HAP-1 (cell line): ENCODE measurements at regions not wholly inside any gene's neighbourhood (a gene's known extent, or its start where the extent isn't known, plus 50 kb on each side); places are given as distances from the start of the nearest gene placed in this dataset.
A peak's percentile ranks its signal among the peaks of the same experiment; 100 is the strongest.
"Not testable (repeated sequence)": the region's sequence is repeated elsewhere in the genome, so short reads cannot be mapped to it uniquely, and the experiment has no call there.

ENCODE experiments used
- DNase-seq, 2 experiments: peaks; one replicate each; pipeline ENCODE4 v3.0.0-alpha.2; 2016 to 2020; ENCODE audit warnings: low spot score in 2 of 2
- H3K27me3 ChIP-seq: fragments of 250-450 bp; sonication (Bioruptor Pico); 2 replicates; pipeline ENCODE4 v1.5.1; 2020; ENCODE audit warnings: low read depth, mild to moderate bottlenecking, moderate library complexity
- H3K36me3 ChIP-seq: fragments of 250-450 bp; sonication (Bioruptor Pico); replicated peaks from 2 replicates; pipeline ENCODE4 v1.5.1; 2020; ENCODE audit warnings: mild to moderate bottlenecking
- H3K4me1 ChIP-seq: fragments of 250-450 bp; sonication (Bioruptor Pico); 2 replicates; pipeline ENCODE4 v1.5.1; 2020; ENCODE audit warnings: mild to moderate bottlenecking
- H3K4me3 ChIP-seq: fragments of 250-450 bp; sonication (Bioruptor Pico); 2 replicates; pipeline ENCODE4 v1.5.1; 2020; ENCODE audit warnings: mild to moderate bottlenecking, moderate library complexity
- H3K9me3 ChIP-seq: fragments of 250-450 bp; sonication (Bioruptor Pico); 2 replicates; pipeline ENCODE4 v1.5.1; 2020; ENCODE audit warnings: mild to moderate bottlenecking, moderate library complexity
- in situ Hi-C: fragments of 300-500 bp; cut with MboI; formaldehyde crosslinking; loops from 3 replicates; pipeline ENCODE4 v1.14.3; 2020; ENCODE audit warnings: low sequenced_read_pairs, inconsistent platforms, mixed read lengths

- no peak overlapping the region for H3K4me3 ChIP-seq
- no peaks in the 10 kb centered on the region for H3K9me3 ChIP-seq
- no peaks in the 10 kb centered on the region for H3K36me3 ChIP-seq
- peaks cover 9% of the 10 kb centered on the region for H3K4me1 ChIP-seq
- no peak for DNase-seq
- no peaks in the 10 kb centered on the region for H3K27me3 ChIP-seq
- in situ Hi-C loops = no loop called here
Measured at GRCh38 chr16:79993629-79994209, 393.2 kb upstream of the MAF start.

- in situ Hi-C loops = no loop called here
- DNase-seq = peak; percentile 38 to 42
Measured at GRCh38 chr16:79991969-79992368, 391.4 kb upstream of the MAF start.

GRCh38 chr16:79988721-79989220, 388.2 kb upstream of the MAF start:
- Histone ChIP-seq H3K27me3 (no peaks in the 10 kb centered on the region), H3K36me3 (no peaks in the 10 kb centered on the region), H3K4me1 (peaks cover 3% of the 10 kb centered on the region; the same call in 1 of the 2 replicates), H3K9me3 (no peaks in the 10 kb centered on the region; the same call in 1 of the 2 replicates), H3K4me3 (no peak overlapping the region)
- no peak for DNase-seq
- in situ Hi-C loops = no loop called here

More at GRCh38 chr16:79991969-79992368, 391.4 kb upstream of the MAF start:
- H3K27me3 ChIP-seq = no peaks in the 10 kb centered on the region
- peaks cover 9% of the 10 kb centered on the region for H3K4me1 ChIP-seq
- H3K9me3 ChIP-seq = no peaks in the 10 kb centered on the region
- H3K36me3 ChIP-seq = no peaks in the 10 kb centered on the region
- H3K4me3 ChIP-seq = no peak overlapping the region

GRCh38 chr16:79988089-79988488, 387.6 kb upstream of the MAF start:
- DNase-seq = no peak
- in situ Hi-C loops = no loop called here
- Histone ChIP-seq H3K4me3 (no peak overlapping the region), H3K36me3 (no peaks in the 10 kb centered on the region), H3K9me3 (no peaks in the 10 kb centered on the region; the same call in 1 of the 2 replicates), H3K4me1 (peaks cover 3% of the 10 kb centered on the region; the same call in 1 of the 2 replicates), H3K27me3 (no peaks in the 10 kb centered on the region)

GRCh38 chr16:79986352-79986751, 385.8 kb upstream of the MAF start:
- no peaks in the 10 kb centered on the region for H3K27me3 ChIP-seq

GRCh38 chr16:79985606-79986005, 385.1 kb upstream of the MAF start:
- Histone ChIP-seq H3K36me3 (no peaks in the 10 kb centered on the region), H3K4me1 (peaks cover 12% of the 10 kb centered on the region), H3K4me3 (no peak overlapping the region), H3K27me3 (no peaks in the 10 kb centered on the region), H3K9me3 (no peaks in the 10 kb centered on the region; the same call in 1 of the 2 replicates)
- in situ Hi-C loops = no loop called here
- DNase-seq = no peak

More at GRCh38 chr16:79986352-79986751, 385.8 kb upstream of the MAF start:
- no peaks in the 10 kb centered on the region for H3K36me3 ChIP-seq
- no peak overlapping the region for H3K4me3 ChIP-seq
- peaks cover 6% of the 10 kb centered on the region for H3K4me1 ChIP-seq
- no peak for DNase-seq
- no peaks in the 10 kb centered on the region; the same call in 1 of the 2 replicates for H3K9me3 ChIP-seq
- in situ Hi-C loops = no loop called here

GRCh38 chr16:79984149-79984548, 383.6 kb upstream of the MAF start:
- DNase-seq, in situ Hi-C loops: not testable (repeated sequence)

GRCh38 chr16:79982862-79983261, 382.3 kb upstream of the MAF start:
- H3K4me1 ChIP-seq = peaks cover 13% of the 10 kb centered on the region
- H3K9me3 ChIP-seq = no peaks in the 10 kb centered on the region; the same call in 1 of the 2 replicates
- H3K4me3 ChIP-seq = no peak overlapping the region
- no peak for DNase-seq
- no peaks in the 10 kb centered on the region for H3K36me3 ChIP-seq
- H3K27me3 ChIP-seq = no peaks in the 10 kb centered on the region
- in situ Hi-C loops = no loop called here

More at GRCh38 chr16:79984149-79984548, 383.6 kb upstream of the MAF start:
- H3K9me3 ChIP-seq, H3K36me3 ChIP-seq, H3K4me3 ChIP-seq, H3K27me3 ChIP-seq: not testable (repeated sequence)
- peaks cover 13% of the 10 kb centered on the region for H3K4me1 ChIP-seq

- no peaks in the 10 kb centered on the region; the same call in 1 of the 2 replicates for H3K9me3 ChIP-seq
- H3K27me3 ChIP-seq = no peaks in the 10 kb centered on the region
- H3K4me1 ChIP-seq = peaks cover 13% of the 10 kb centered on the region
- no peaks in the 10 kb centered on the region for H3K36me3 ChIP-seq
- in situ Hi-C loops = no loop called here
- DNase-seq = no peak
- H3K4me3 ChIP-seq = no peak overlapping the region
Measured at GRCh38 chr16:79982361-79982760, 381.8 kb upstream of the MAF start.

GRCh38 chr16:79981814-79982213, 381.3 kb upstream of the MAF start:
- in situ Hi-C loops = no loop called here
- peaks cover 13% of the 10 kb centered on the region for H3K4me1 ChIP-seq
- H3K9me3 ChIP-seq = no peaks in the 10 kb centered on the region; the same call in 1 of the 2 replicates
- H3K27me3 ChIP-seq = no peaks in the 10 kb centered on the region
- no peaks in the 10 kb centered on the region for H3K36me3 ChIP-seq
- DNase-seq = no peak
- H3K4me3 ChIP-seq = no peak overlapping the region

- in situ Hi-C loops = no loop called here
- H3K27me3 ChIP-seq = no peaks in the 10 kb centered on the region
- no peaks in the 10 kb centered on the region for H3K9me3 ChIP-seq
- peaks cover 13% of the 10 kb centered on the region for H3K4me1 ChIP-seq
- no peak overlapping the region for H3K4me3 ChIP-seq
- no peaks in the 10 kb centered on the region for H3K36me3 ChIP-seq
- peak; percentile 80 to 96 for DNase-seq
Measured at GRCh38 chr16:79980650-79981521, 380.3 kb upstream of the MAF start.

GRCh38 chr16:79977940-79978836, 377.7 kb upstream of the MAF start:
- Histone ChIP-seq H3K4me1 (peaks cover 13% of the 10 kb centered on the region), H3K4me3 (no peak overlapping the region), H3K36me3 (no peaks in the 10 kb centered on the region), H3K27me3 (no peaks in the 10 kb centered on the region), H3K9me3 (no peaks in the 10 kb centered on the region)
- in situ Hi-C loops = no loop called here
- DNase-seq = no peak

- DNase-seq = no peak
- in situ Hi-C loops = loop anchor here (25.0 kb wide), 1 partner anchor 111 kb away; no protein-coding TSS in a partner anchor
- no peaks in the 10 kb centered on the region for H3K36me3 ChIP-seq
- no peaks in the 10 kb centered on the region for H3K9me3 ChIP-seq
- no peaks in the 10 kb centered on the region; the same call in 1 of the 2 replicates for H3K4me1 ChIP-seq
- H3K4me3 ChIP-seq = no peak overlapping the region
- H3K27me3 ChIP-seq = no peaks in the 10 kb centered on the region
Measured at GRCh38 chr16:79973320-79973719, 372.8 kb upstream of the MAF start.
